ENCODE measurements at regions not wholly inside any gene's neighbourhood (a gene's known extent, or its start where the extent isn't known, plus 50 kb on each side); places are given as distances from the start of the nearest gene placed in this dataset.
A peak's percentile ranks its signal among the peaks of the same experiment; 100 is the strongest.
"Not testable (repeated sequence)": the region's sequence is repeated elsewhere in the genome, so short reads cannot be mapped to it uniquely, and the experiment has no call there.

DNA sequence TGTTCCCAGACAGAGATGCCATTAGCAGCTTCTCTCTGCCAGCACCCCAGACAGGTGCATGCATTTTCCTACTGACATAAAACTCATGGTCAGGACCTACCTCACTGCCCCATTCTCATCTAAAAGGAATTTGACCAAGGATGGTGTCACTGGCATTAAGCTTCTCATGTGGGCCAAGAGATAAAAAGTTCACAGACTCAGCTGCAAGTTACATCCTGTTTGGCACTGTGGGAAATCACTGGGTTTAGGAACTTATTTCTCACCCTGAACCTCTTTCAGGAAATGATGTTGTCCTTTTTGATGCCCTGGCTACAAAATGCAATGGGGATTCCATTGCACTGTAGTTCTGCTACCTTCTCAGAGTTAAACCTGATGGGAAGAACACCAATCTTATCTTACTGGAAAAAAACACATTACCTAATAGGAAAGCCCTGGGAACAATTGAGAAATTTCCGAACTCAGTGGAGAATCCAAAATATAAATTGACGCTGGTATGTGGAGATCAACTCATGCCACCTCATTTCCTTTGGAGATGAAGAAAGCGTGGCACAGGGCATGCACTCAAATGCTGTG, 252.1 kb upstream of the COPS8 start:
- TF ChIP-seq, protein P1, sequence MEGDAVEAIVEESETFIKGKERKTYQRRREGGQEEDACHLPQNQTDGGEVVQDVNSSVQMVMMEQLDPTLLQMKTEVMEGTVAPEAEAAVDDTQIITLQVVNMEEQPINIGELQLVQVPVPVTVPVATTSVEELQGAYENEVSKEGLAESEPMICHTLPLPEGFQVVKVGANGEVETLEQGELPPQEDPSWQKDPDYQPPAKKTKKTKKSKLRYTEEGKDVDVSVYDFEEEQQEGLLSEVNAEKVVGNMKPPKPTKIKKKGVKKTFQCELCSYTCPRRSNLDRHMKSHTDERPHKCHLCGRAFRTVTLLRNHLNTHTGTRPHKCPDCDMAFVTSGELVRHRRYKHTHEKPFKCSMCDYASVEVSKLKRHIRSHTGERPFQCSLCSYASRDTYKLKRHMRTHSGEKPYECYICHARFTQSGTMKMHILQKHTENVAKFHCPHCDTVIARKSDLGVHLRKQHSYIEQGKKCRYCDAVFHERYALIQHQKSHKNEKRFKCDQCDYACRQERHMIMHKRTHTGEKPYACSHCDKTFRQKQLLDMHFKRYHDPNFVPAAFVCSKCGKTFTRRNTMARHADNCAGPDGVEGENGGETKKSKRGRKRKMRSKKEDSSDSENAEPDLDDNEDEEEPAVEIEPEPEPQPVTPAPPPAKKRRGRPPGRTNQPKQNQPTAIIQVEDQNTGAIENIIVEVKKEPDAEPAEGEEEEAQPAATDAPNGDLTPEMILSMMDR (IDR thresholded peaks at IDR 0.05; ENCODE audit: low read depth, low read length), result no peak
- Histone ChIP-seq H3K27me3 (no peaks in the 10 kb centered on the region), H3K27ac (no peak overlapping the region), H3K4me3 (no peak overlapping the region), H3K9me3 (ENCODE audit: low read depth) (no peaks in the 10 kb centered on the region), H3K4me1 (ENCODE audit: low read depth) (peaks cover 7% of the 10 kb centered on the region), H3K36me3 (no peaks in the 10 kb centered on the region)
- peak in 1 of 2 donors; percentile 50 for DNase-seq (ENCODE audit: low read depth in 1 of 2, low spot score in 1 of 2)

DNA sequence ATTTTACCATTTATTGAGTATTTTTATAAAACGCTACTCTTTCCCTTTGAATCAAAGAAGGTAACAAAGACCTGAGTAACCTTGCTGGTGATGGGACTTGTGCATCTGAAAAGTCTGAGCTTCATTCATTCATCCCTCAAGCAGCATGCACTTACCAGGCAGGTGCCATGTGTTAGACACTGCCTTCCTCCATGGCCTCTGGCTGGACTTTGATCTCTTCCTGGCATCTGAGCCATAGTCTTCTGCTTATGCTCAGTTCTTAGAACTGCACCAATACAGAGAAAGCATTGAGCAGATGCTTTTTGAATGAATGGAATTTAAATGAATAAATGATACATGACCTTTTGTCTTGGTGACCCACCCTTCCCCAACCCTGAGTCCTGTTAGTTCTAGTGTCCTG, 251.4 kb upstream of the COPS8 start:
- TF ChIP-seq, protein P1 (IDR thresholded peaks at IDR 0.05; ENCODE audit: low read depth, low read length), result no peak
- DNase-seq (ENCODE audit: low read depth in 1 of 2, low spot score in 1 of 2), result no peak

DNA sequence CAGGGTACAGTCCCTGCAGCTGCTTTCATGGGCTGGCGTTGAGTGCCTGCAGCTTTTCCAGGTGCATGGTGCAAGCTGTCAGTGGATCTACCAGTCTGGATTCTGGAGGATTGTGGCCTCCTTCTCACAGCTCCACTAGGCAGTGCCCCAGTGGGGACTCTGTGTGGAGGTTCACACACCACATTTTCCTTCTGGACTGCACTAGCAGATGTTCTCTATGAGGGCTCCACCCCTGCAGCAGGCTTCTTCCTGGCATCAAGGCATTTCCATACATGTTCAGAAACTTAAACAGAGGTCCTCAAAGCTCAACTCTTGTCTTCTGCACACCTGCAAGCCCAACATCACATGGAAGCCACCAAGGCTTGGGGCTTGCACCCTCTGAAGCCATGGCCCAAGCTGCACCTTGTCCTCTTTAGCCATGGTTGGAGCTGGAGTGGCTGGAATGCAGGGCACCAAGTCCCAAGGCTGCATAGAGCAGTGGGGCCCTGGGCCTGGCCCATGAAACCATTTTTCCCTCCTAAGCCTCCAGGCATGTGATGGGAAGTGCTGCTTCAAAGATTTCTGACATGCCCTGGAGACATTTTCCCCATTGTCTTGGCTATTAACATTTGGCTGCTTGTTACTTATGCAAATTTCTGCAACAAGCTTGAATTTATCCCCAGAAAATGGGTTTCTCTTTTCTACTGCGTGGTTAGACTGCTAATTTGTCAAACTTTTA, 250.2 kb upstream of the COPS8 start:
- no peaks in the 10 kb centered on the region for H3K36me3 ChIP-seq
- no peaks in the 10 kb centered on the region for H3K27me3 ChIP-seq
- peaks cover 7% of the 10 kb centered on the region for H3K4me1 ChIP-seq (ENCODE audit: low read depth)
- TF ChIP-seq, protein P1 (IDR thresholded peaks at IDR 0.05; ENCODE audit: low read depth, low read length), result no peak
- no peak overlapping the region for H3K27ac ChIP-seq
- DNase-seq (ENCODE audit: low read depth in 1 of 2, low spot score in 1 of 2), result no peak
- H3K9me3 ChIP-seq (ENCODE audit: low read depth), result no peaks in the 10 kb centered on the region
- H3K4me3 ChIP-seq, result no peak overlapping the region

More for the DNA sequence above, 251.4 kb upstream of the COPS8 start:
- H3K4me3 ChIP-seq, result no peak overlapping the region
- peaks cover 7% of the 10 kb centered on the region for H3K4me1 ChIP-seq (ENCODE audit: low read depth)
- no peak overlapping the region for H3K27ac ChIP-seq
- H3K27me3 ChIP-seq, result no peaks in the 10 kb centered on the region
- H3K9me3 ChIP-seq (ENCODE audit: low read depth), result no peaks in the 10 kb centered on the region
- no peaks in the 10 kb centered on the region for H3K36me3 ChIP-seq

DNA sequence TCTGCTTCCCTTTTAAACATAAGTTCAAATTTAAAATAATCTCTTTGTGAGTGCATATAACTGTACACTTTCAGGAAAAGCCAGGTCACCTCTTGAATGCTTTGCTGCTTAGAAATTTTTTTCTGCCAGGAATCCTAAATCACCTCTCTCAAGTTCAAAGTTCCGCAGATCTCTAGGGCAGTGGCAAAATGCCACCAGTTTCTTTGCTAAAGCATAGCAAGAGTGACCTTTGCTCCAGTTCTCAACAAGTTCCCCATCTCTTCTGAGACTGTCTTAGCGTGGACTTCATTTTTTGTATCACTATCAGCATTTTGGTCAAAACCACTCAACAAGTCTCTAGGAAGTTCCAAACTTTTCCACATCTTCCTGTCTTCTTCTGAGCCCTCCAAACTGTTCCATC, 249.7 kb upstream of the COPS8 start:
- not testable (repeated sequence) for H3K4me3 ChIP-seq; H3K4me1 ChIP-seq (ENCODE audit: low read depth); H3K36me3 ChIP-seq; H3K27me3 ChIP-seq; H3K9me3 ChIP-seq (ENCODE audit: low read depth); H3K27ac ChIP-seq; DNase-seq (ENCODE audit: low read depth in 1 of 2, low spot score in 1 of 2)

DNA sequence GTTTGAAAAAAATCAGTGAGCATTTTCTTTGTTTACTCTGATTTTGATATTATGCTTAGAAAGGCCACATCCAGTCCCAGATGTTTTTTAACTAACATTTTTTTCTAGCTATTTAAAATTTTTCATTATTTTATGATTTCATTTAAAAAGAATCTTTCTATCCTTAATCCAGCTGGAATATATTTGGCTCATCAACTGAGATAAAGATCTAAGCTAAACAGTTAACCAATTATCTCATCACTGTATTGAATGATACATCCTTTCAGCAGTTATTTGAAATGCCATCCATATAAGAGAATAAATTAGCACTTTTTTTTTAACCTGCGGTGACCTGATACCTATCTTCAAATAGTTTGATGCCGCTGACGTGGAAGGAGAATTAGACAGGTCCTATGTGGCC, 245.5 kb upstream of the COPS8 start:
- H3K27ac ChIP-seq, result no peak overlapping the region
- no peaks in the 10 kb centered on the region for H3K4me1 ChIP-seq (ENCODE audit: low read depth)
- DNase-seq (ENCODE audit: low read depth in 1 of 2, low spot score in 1 of 2), result no peak
- TF ChIP-seq, protein P1 (IDR thresholded peaks at IDR 0.05; ENCODE audit: low read depth, low read length), result no peak
- no peaks in the 10 kb centered on the region for H3K9me3 ChIP-seq (ENCODE audit: low read depth)
- no peaks in the 10 kb centered on the region for H3K27me3 ChIP-seq
- H3K4me3 ChIP-seq, result no peak overlapping the region
- no peaks in the 10 kb centered on the region for H3K36me3 ChIP-seq

DNA sequence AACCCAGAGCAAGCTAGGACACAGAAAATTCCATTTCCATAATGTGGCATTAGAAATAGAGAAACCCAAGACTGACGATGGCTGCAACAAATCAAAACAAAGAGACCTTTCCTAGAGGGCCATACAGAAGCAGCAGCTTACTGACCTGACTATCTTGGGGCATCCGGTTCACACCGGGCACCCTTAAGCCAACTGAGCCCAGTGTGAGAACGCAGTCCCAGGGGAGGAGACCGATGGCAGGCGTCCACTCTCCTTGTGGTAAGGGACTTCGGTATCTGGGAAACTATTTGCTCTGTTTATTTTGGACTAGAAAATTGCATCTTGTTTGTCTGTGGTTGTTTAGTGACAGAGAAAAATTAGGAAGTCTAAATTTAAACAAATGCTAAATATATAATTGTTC, 244.8 kb upstream of the COPS8 start:
- Histone ChIP-seq H3K4me1 (ENCODE audit: low read depth) (no peaks in the 10 kb centered on the region), H3K4me3 (no peak overlapping the region), H3K27me3 (no peaks in the 10 kb centered on the region), H3K36me3 (no peaks in the 10 kb centered on the region), H3K9me3 (ENCODE audit: low read depth) (no peaks in the 10 kb centered on the region), H3K27ac (no peak overlapping the region)
- no peak for DNase-seq (ENCODE audit: low read depth in 1 of 2, low spot score in 1 of 2)
- TF ChIP-seq, protein P1 (IDR thresholded peaks at IDR 0.05; ENCODE audit: low read depth, low read length), result no peak
